HG03135 (cell line): ENCODE measurements at regions not wholly inside any gene's neighbourhood (a gene's known extent, or its start where the extent isn't known, plus 50 kb on each side); places are given as distances from the start of the nearest gene placed in this dataset.

Experiments used
- ATAC-seq: cut with Tn5 transposase; IDR thresholded peaks from one replicate; pipeline ENCODE4 v1.9.1; 2021; ENCODE audit warnings: mild to moderate bottlenecking, moderate library complexity; ENCODE audit not compliant: unreplicated experiment

DNA sequence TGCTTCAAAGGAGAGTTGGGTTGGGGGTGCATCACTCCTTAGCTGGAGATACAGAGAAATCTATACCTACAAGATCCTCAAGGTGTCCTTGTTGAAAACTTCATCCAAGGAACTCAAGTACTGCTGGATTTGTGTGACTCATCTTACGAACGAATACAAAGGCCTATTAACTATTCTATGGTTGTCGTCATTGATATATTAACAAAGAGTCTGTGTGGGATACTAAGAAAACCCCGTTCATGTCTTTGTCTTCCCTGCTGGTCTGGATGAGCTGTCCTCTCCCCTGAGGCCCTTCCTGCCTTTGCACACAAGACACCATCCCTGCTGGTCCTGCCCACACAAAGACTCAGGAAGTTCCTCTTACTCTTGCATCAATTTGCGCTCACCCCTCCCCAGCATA, 54.9 kb upstream of the IRF2 start:
- no peak for ATAC-seq

DNA sequence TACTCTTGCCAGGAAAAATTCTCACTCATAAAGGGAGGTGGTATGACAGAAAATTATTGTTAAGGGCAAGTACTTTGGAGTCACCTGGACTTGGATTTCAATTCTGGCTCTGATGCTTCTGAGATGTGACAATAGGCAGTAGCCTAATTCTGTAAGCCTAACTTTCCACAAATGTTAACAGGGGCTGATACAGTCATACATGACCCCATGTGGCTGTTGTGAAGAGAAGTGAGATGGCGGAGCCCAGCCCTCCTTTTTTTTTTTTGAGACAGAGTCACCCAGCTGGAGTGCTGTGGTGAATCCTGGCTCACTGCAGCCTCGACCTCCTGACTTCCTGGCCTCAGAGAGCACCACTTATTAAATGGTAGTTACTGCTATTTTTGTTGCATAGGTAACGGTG, 54.4 kb upstream of the IRF2 start:
- no peak for ATAC-seq

DNA sequence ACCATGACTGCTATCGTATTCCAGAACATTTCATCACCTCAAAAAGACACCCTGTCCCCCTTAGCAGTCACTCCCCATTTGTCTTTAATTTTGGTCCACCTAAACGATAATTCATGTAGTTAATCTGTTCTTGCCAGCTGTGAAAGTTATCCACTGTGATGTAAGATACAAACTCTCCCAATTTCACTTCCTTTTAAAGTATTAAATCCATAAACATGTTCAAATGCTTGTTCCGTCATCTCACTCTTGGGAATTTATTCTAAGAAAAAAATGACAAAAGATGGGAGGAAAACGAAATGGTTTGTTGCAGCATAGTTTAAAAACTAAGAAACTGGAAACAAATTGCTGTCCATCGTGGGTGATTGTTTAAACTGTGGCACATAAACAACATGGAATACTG, 53.7 kb upstream of the IRF2 start:
- ATAC-seq: no peak

DNA sequence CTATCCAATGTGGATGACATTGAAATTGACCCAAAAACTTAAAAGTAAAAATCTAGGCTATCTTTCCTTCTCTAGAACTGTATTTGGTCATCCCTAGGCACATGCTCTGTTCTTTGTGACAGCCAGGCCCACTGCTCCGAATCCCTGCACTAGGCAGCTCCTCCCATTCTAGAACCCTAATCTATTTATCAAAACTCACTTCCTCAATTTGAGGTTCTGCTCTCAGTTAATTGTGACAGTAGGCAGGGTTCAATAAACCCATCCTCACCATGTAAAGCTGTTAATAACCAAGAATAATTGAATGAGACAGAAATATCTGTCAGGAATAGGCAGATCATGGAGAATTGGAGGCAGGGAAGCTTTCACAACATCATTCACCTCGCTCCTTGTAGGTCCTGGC, 51.9 kb upstream of the IRF2 start:
- ATAC-seq: no peak
